CD4-positive, alpha-beta T cell treated with Interleukin-6 for 4 hours (primary cell): ENCODE measurements at regions not wholly inside any gene's neighbourhood (a gene's known extent, or its start where the extent isn't known, plus 50 kb on each side); places are given as distances from the start of the nearest gene placed in this dataset.

ENCODE experiments used
- DNase-seq: peaks from one replicate; pipeline ENCODE4 v3.0.0-alpha.2; 2020; ENCODE audit warnings: mixed read lengths

DNA sequence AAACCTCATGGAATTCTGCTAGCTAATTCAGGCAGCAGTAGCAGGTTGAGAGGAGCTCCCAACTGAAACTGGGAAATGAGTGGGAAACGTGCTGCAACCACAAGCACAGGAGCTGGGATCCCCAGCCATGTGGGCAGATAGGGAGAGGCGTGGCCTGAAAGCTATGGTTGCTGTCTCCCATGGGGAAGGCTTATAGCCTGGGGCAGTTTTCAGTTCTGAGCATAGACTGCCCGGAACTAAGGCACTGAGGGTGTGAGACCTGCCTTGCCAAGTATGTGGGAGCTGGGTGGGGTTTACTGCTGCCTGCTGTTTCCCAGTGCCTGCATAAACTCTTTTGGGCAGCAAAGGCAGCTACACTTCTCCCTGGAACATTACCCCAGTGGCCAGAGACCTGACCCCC is 229.5 kb downstream of the TUSC7 start:
- DNase-seq, result no peak

- DNase-seq, result no peak
Observed at GRCh38 chr3:116939550-116939949, 230.0 kb downstream of the TUSC7 start.

DNA sequence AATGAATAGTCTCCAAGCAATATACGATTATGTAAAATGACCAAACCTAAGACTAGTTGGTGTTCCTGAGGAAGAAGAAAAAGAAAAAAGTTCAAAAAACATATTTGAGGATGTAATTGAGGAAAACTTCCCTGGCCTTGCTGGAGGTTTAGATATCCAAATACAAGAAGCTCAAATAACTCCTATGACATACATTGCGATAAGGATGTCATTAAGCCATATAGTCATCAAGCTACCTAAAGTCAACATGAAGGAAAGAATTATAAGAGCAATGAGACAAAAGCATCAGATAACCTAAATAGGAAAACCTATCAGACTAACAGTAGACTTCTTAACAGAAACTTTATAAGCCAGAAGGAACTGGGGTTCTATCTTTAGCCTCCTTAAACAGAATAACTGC is 231.1 kb downstream of the TUSC7 start:
- DNase-seq, result no peak

DNA sequence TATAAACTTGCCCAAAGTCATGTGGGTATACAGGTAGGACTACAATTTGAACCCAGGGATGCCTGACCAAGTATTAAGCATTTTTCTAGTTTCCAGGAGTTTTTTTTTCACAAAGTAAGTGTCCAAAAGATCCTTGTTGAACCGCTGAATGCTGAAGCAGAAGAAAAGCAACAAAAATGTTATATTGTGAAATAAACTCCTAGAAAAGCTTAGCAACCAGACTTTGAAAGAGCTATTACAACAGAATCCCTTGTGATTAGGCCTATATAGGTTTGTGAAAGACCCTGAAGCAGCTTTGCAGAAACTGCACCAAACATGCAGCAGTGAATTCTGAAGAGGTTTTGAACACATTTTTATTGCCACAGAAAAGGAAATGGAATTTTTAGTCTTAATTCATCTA is 236.8 kb downstream of the TUSC7 start:
- DNase-seq, result no peak

DNA sequence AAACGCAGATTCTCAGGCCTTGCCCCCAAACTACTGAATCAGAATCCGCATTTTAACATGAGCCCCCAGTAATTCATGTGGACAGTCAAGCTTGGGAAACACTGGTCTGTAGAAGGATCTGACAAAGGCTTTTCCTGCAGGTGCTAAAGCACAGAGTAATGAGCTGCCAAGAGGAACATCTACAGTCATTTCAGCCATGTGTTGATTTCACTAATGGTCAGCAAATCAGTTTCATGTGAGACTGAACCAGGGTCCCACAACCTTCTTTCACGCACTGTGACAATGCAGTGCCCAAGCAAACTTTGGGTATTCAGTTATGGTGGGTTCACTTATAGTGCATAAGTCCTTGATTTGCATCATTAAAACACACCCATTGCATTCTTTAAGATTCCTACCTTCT is 237.6 kb downstream of the TUSC7 start:
- no peak for DNase-seq

- no peak for DNase-seq
Observed at GRCh38 chr3:116947809-116948208, 238.2 kb downstream of the TUSC7 start.

GRCh38 chr3:116950301-116951055 is 240.9 kb downstream of the TUSC7 start:
- no peak for DNase-seq

DNA sequence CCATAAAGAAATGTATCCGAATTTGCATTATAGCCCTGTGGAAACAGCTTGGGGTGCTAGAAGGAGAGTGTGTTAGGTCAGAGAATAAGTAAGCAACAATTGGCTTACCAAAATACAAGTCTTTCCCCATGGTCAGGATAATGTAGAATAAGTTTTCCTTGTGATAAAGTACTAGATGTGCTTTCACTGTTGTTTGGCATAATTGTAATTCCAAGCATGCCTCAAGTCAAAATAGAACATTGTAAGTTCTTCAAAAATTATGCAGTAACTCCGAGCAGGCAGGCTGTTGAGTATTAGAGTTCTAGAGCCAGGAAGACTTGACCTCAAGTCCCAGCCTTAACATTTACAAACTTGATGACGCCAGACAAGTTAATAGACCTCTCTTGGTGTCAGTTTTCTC is 242.0 kb downstream of the TUSC7 start:
- no peak for DNase-seq

GRCh38 chr3:116958291-116958690 is 248.7 kb downstream of the TUSC7 start:
- no peak for DNase-seq

DNA sequence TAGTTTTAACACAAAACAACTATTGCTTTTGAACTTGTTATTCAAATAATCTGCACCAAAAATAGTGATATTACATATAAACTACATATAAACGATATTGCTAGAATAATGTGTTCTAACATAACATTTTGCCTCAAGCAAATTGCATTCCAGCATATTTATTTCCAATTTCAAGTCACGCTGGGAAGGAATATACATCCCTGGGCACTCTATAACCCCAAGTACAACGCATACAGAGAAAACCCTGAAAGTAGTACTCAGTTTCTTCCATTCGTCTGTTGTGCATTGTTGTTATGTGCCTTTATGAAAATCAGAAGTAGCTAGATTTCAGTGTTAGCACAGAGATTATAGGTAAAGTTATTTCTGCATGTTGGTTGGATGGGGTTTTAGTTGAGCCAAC is 251.5 kb downstream of the TUSC7 start:
- DNase-seq, result no peak

DNA sequence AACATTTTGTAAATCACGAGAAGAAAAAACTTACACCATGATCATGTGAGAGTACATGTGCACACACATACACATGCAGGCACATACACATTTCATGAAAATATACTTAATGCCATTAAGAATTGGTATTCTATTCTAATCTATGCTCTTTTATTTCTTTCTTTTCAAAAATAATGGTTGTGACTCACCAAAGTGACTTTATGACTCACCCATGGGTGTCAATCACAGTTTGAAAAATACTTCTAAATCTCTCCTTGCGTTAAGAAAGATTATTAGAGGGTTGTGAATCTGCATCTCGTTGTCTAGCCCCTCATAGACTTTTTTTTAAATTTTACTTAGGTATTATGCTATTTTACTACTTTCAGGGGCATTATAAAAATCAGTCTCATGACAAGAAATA is 254.2 kb downstream of the TUSC7 start:
- no peak for DNase-seq

GRCh38 chr3:116966649-116967048 is 257.1 kb downstream of the TUSC7 start:
- no peak for DNase-seq

DNA sequence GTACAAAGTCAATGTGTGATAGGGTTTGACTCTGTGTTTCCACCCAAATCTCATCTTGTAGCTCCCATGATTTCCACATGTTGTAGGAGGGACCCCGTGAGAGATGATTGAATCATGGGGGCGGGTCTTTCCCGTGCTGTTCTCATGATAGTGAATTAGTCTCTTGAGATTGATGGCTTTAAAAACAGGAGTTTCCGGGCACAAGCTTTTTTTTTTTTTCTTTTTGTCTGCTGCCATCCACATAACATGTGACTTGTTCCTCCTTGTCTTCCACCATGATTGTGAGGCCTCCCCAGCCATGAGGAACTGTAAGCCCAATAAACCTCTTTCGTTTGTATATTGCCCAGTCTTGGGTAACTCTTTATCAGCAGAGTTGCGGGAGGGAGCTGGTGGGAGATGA is 259.6 kb downstream of the TUSC7 start:
- DNase-seq, result no peak

GRCh38 chr3:116969646-116970045 is 260.1 kb downstream of the TUSC7 start:
- no peak for DNase-seq

DNA sequence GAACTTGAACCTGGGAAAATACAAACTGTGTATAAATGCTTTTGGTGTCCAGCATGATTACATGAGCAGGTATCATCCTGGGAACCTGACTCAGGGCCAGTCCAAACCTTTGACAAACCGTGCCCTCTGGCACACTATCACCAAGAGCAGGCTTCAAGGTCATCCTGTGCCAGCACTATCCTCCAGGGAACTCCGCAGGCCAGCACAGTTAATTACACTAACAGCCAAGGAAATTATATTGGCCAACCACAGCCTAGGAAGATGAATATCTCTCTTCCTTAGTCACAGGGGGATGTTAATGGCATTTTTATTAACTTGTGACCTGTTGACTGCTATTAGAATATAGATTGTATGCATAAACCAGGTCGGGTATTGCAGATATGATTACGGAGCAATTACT is 262.0 kb downstream of the TUSC7 start:
- DNase-seq, result no peak

- no peak for DNase-seq
Observed at GRCh38 chr3:116974702-116975101, 265.1 kb downstream of the TUSC7 start.

GRCh38 chr3:116977441-116977840 is 267.9 kb downstream of the TUSC7 start:
- DNase-seq, result no peak

DNA sequence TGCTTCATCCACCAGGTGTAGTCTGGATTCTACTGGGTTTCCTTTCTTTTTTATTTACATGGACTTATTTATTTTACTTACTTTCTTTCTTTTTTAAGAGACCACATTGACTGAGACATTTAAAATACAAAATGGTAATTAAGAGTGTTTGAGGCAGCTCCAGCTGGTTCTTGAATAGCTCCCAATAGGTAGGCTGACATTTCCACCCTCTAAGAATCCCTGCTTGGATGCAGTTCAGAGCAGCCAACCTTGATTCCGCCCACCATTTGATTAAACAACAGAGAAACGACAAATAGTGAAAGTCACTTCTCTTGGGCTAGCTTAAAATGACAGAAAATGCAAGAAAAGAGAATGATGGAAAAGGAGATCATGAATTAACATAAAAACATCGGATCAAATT is 270.5 kb downstream of the TUSC7 start:
- no peak for DNase-seq

DNA sequence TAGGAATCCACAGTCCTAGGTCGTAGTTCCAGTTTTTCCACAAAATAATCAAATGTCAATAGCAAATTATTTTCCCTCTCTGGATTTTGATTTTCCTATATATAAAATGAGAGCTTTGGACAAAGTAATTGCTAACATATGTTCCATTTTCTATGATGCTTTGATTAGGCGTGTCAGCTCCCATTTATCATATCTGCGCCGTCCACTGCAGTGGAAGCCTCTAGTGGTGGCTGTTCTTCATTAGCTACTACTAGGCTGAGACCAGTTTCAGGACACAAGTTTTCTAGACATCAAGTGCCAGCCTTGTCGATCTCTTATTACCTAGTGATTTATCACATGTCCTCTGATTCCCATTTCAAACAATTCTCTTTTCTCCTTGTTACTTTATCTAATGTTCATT is 271.5 kb downstream of the TUSC7 start:
- no peak for DNase-seq

DNA sequence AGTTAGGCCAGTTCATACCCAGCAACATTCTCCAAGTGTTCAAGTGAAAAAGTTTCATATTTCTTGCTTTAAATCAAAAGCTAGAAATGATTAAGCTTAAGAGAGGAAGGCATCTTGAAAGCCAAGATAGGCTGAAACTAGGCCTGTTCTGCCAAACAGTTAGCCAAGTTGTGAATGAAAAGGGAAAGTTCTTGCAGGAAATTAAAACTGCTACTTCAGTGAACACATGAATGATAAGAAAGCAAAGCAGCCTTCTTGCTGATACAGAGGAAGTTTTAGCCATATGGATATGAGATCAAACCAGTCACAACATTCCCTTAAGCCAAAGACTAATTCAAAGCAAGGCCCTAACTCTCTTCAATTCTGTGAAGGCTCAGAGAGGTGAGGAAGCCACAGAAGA is 274.7 kb downstream of the TUSC7 start:
- DNase-seq, result no peak

DNA sequence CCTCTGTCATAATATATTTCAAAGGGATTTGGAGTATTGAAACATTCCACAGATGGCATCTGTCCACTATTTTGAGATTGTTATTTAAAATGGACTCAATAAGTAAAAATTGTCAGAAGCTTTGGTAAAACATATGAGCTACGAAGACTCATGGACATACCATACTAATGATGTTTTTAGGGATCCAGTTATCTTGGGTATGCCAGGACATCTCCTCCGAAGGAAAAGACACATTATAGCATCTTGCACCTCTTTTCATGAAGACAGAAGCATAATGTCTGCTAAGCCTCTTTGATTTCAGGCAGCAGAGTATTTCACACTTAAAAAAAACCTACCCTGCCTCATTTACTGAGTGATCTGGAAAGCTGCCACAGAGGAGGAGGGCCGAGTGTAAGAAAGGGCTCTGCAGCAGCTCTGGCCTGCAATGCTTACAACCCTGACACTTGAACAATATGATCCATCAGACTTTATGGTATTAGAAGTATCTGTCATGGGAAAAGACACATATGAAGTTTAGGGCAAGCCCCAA is 284.8 kb downstream of the TUSC7 start:
- DNase-seq, result no peak

DNA sequence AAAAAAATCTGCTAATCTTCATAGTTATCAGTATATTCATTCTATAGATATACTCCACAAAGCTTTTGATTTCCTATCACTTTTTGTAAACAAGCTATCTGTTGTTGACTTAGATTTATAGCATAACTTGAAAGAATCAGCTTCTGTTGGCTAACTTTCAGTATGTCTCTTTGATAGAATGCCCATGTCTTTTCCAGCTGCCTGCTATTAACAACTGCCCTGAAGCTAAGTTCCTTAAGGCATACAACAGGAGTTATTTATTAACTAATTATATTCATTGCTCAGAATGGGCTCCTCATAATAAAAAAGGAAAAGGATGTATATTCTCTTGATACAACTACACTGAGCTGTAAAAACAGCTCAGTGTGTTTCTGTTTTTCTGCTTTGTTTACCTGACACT is 293.9 kb downstream of the TUSC7 start:
- no peak for DNase-seq

- no peak for DNase-seq
Observed at GRCh38 chr3:117005274-117005673, 295.7 kb downstream of the TUSC7 start.

DNA sequence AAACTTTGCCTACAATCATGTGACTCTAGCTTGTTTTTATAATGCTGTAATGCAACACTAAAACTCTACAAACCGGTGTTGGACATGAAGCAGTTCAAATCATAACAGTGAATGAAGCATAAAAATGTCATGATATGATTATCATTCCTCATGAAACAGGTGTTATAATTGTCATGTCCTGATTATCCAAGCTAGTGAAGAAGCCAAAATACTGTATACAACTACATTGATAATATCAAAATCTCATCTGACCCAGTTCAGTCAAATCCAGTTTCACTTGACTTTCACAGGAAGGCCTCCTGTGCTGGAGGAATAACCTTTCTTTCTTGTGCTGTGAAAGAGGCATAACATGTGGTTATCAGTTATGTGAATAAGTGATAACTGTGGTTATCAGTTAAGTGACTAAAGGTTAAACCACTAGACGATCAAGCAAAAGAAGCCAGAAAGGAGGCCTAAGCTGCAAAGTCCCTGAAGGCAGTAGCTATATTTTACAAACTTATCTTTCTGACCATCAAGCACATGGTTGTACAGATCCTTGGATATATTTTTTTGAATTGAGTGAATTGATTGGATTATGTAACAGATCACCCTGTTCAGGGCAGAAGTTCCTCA is 296.4 kb downstream of the TUSC7 start:
- DNase-seq, result no peak

- no peak for DNase-seq
Observed at GRCh38 chr3:117010318-117010717, 300.7 kb downstream of the TUSC7 start.
